GM12878 (cell line): ENCODE measurements at regions not wholly inside any gene's neighbourhood (a gene's known extent, or its start where the extent isn't known, plus 50 kb on each side); places are given as distances from the start of the nearest gene placed in this dataset.

Source experiments
- ATAC-seq: fragments of 200-7000 bp; cut with Tn5 transposase; 3 replicates; pipeline ENCODE4 v1.9.1; 2020; ENCODE audit warnings: mild to moderate bottlenecking, moderate library complexity
- BruUV-seq: library from RNA; stranded (reverse); fragments of 400-500 nt; replicated peaks from 2 replicates; lab custom pipeline; 2021; lab: Mats Ljungman, UMichigan
- CTCF ChIA-PET: fragments of 300-600 bp; sonication (Branson Sonifier 250); formaldehyde crosslinking; extraction: SDS; loops from one replicate; lab custom pipeline; 2021; ENCODE audit warnings: inconsistent platforms; lab: Yijun Ruan, JAX
- POLR2A ChIA-PET: fragments of 350-600 bp; formaldehyde crosslinking; extraction: SDS; loops from one replicate; lab custom pipeline; 2021; ENCODE audit warnings: inconsistent platforms; lab: Charles Lee
- RAD21 ChIA-PET: fragments of 300-600 bp; sonication (Branson Sonifier 250); formaldehyde crosslinking; loops from one replicate; lab custom pipeline; 2023; ENCODE audit warnings: antibody characterized with exemption; ENCODE audit not compliant: unreplicated experiment; lab: Charles Lee
- SMC1A ChIA-PET: fragments of 300-600 bp; sonication (Branson Sonifier 250); formaldehyde crosslinking; loops from one replicate; lab custom pipeline; 2023; ENCODE audit not compliant: unreplicated experiment, uncharacterized antibody; lab: Charles Lee
- DNase-seq: peaks from one replicate; pipeline ENCODE4 v3.0.0-alpha.2; 2011; ENCODE audit warnings: low read depth, low spot score
- FAIRE-seq: peaks from 3 replicates; lab custom pipeline; 2011; peaks lifted over from hg19 to GRCh38; lab: Jason Lieb, UNC
- H2AFZ ChIP-seq: 2 replicates; pipeline ENCODE4 v1.6.0; 2011; ENCODE audit warnings: low read depth, low read length, control low read depth; ENCODE audit not compliant: control insufficient read depth
- H3K27ac ChIP-seq: 2 replicates; pipeline ENCODE4 v1.5.1; 2011; ENCODE audit warnings: control low read depth; ENCODE audit not compliant: control insufficient read depth, insufficient read depth
- H3K27me3 ChIP-seq, 2 experiments: replicated peaks in 1 of 2; 2 replicates each; pipeline versions ENCODE4 v1.6.0 to v1.6.1; 2011; ENCODE audit warnings: low read length in 1 of 2; ENCODE audit not compliant: control insufficient read depth in 2 of 2, insufficient read depth in 2 of 2
- H3K36me3 ChIP-seq, 2 experiments: 2 replicates each; pipeline ENCODE4 v1.5.1; 2011; ENCODE audit warnings: low read length in 1 of 2; ENCODE audit not compliant: control insufficient read depth in 2 of 2, insufficient read depth in 2 of 2
- H3K4me1 ChIP-seq: 2 replicates; pipeline ENCODE4 v1.6.1; 2011; ENCODE audit warnings: mild to moderate bottlenecking, low read length, moderate library complexity, mixed read lengths; ENCODE audit not compliant: control insufficient read depth, insufficient read depth
- H3K4me2 ChIP-seq: 2 replicates; pipeline ENCODE4 v1.6.0; 2011; ENCODE audit warnings: control low read depth; ENCODE audit not compliant: control insufficient read depth, insufficient read depth
- H3K4me3 ChIP-seq: fragments of 200-600 bp; sonication (generic); 2 replicates; pipeline ENCODE4 v1.5.1; 2016
- H3K79me2 ChIP-seq: 2 replicates; pipeline ENCODE4 v1.6.0; 2011; ENCODE audit warnings: low read length; ENCODE audit not compliant: control insufficient read depth, insufficient read depth
- H3K9ac ChIP-seq: 2 replicates; pipeline ENCODE4 v1.8.0; 2011; ENCODE audit warnings: low read length, control low read depth, mixed read lengths; ENCODE audit not compliant: control insufficient read depth, insufficient read depth
- H3K9me3 ChIP-seq: replicated peaks from 3 replicates; pipeline ENCODE4 v1.5.1; 2011; ENCODE audit warnings: mild to moderate bottlenecking, low read length; ENCODE audit not compliant: control insufficient read depth, insufficient read depth
- H4K20me1 ChIP-seq: 2 replicates; pipeline ENCODE4 v1.6.0; 2011; ENCODE audit not compliant: control insufficient read depth, insufficient read depth
- BACH1 ChIP-seq: fragments of 450-650 bp; IDR thresholded peaks from 2 replicates; pipeline ENCODE4 v1.6.1; 2017; ENCODE audit warnings: mild to moderate bottlenecking, borderline replicate concordance
- BCL11A ChIP-seq: IDR thresholded peaks from 2 replicates; pipeline ENCODE4 v1.6.1; 2011; ENCODE audit warnings: low read depth, low read length
- BHLHE40 ChIP-seq, 2 experiments: fragments of 450-650 bp in 1 of 2; IDR thresholded peaks; 2 replicates each; pipeline ENCODE4 v1.6.1; 2011 to 2017; ENCODE audit warnings: low read depth in 2 of 2, borderline replicate concordance in 1 of 2, improper control_type of control experiment in 1 of 2, low read length in 1 of 2, mild to moderate bottlenecking in 1 of 2
- CBX3 ChIP-seq: fragments of 200-600 bp; sonication (generic); IDR thresholded peaks from 2 replicates; pipeline ENCODE4 v1.6.1; 2016; ENCODE audit warnings: low read depth, borderline replicate concordance
- FOS ChIP-seq: IDR thresholded peaks from 3 replicates; pipeline ENCODE4 v1.6.1; 2011; ENCODE audit warnings: borderline replicate concordance; ENCODE audit not compliant: insufficient read length; ENCODE audit errors: extremely low read depth
- HDAC6 ChIP-seq: fragments of 200-600 bp; sonication (generic); IDR thresholded peaks from one replicate; pipeline ENCODE4 v1.8.0; 2017; ENCODE audit warnings: antibody characterized with exemption; ENCODE audit not compliant: unreplicated experiment
- MEF2B ChIP-seq: fragments of 450-650 bp; IDR thresholded peaks from 2 replicates; pipeline ENCODE4 v1.6.1; 2018; ENCODE audit warnings: mild to moderate bottlenecking, moderate library complexity; ENCODE audit not compliant: partially characterized antibody, poor library complexity, severe bottlenecking
- NFXL1 ChIP-seq: fragments of 450-650 bp; IDR thresholded peaks from 2 replicates; pipeline ENCODE4 v1.6.1; 2017; ENCODE audit warnings: antibody characterized with exemption, mild to moderate bottlenecking, borderline replicate concordance
- NFYB ChIP-seq: IDR thresholded peaks from 2 replicates; pipeline ENCODE4 v1.6.1; 2011; ENCODE audit warnings: low read depth, mild to moderate bottlenecking, low read length, improper control_type of control experiment, moderate library complexity; ENCODE audit not compliant: insufficient read depth
- NR2C2 ChIP-seq: IDR thresholded peaks from 2 replicates; pipeline ENCODE4 v1.6.1; 2011; ENCODE audit warnings: borderline replicate concordance, low read depth; ENCODE audit not compliant: control insufficient read depth, insufficient read length
- RAD51 ChIP-seq: fragments of 450-650 bp; IDR thresholded peaks from 2 replicates; pipeline ENCODE4 v1.6.1; 2016; ENCODE audit warnings: moderate library complexity, mild to moderate bottlenecking, inconsistent platforms
- SUPT20H ChIP-seq: IDR thresholded peaks from 2 replicates; pipeline ENCODE4 v1.6.1; 2011; ENCODE audit warnings: low read depth, mild to moderate bottlenecking, low read length, moderate library complexity, borderline replicate concordance; ENCODE audit not compliant: control insufficient read depth
- SUZ12 ChIP-seq: fragments of 200-600 bp; sonication (generic); IDR thresholded peaks from one replicate; pipeline ENCODE4 v1.6.1; 2018; ENCODE audit warnings: antibody characterized with exemption, mild to moderate bottlenecking; ENCODE audit not compliant: unreplicated experiment
- ZBED1 ChIP-seq: IDR thresholded peaks from 2 replicates; pipeline ENCODE4 v1.6.1; 2016; ENCODE audit warnings: borderline replicate concordance
- ZNF384 ChIP-seq: IDR thresholded peaks from 2 replicates; pipeline ENCODE4 v1.6.1; 2012; ENCODE audit warnings: low read depth, mild to moderate bottlenecking, low read length, improper control_type of control experiment, borderline replicate concordance
- WGBS: methylation state at CpG from one replicate; pipeline ENCODE4 v1.1.6; 2016; ENCODE audit warnings: low lambda C conversion rate; ENCODE audit not compliant: insufficient replicate concordance, insufficient coverage; ENCODE audit errors: missing lambda C conversion rate; 5-methylcytosine and 5-hydroxymethylcytosine counted together
- in situ Hi-C: fragments of 300-500 bp; cut with MboI; formaldehyde crosslinking; loops from 9 replicates; pipeline ENCODE4 v1.14.3; 2018; ENCODE audit warnings: mixed read lengths
- intact Hi-C: fragments of 100-400 bp; cut with micrococcal nuclease; formaldehyde crosslinking; loops from one replicate; pipeline ENCODE4 v1.14.2; 2022; ENCODE audit not compliant: unreplicated experiment
- TF ChIP-seq, protein P1 (sequence below), 3 experiments: IDR thresholded peaks in 2 of 3; conservative IDR thresholded peaks in 1 of 3; 2 replicates each; pipeline ENCODE4 v1.5.1; 2011; ENCODE audit warnings: low read depth in 3 of 3, low read length in 3 of 3, mild to moderate bottlenecking in 3 of 3, control low read depth in 2 of 3, moderate library complexity in 2 of 3, inconsistent platforms in 1 of 3, mixed read lengths in 1 of 3; ENCODE audit not compliant: control insufficient read depth in 2 of 3, insufficient read depth in 1 of 3; ENCODE audit errors: extremely low read depth in 1 of 3
- TF ChIP-seq, protein P2 (sequence below): fragments of 450-650 bp; IDR thresholded peaks from 2 replicates; pipeline ENCODE4 v1.6.1; 2014; ENCODE audit warnings: mild to moderate bottlenecking
- TF ChIP-seq, protein P3 (sequence below): fragments of 150-350 bp; IDR thresholded peaks from 2 replicates; pipeline ENCODE4 v1.6.1; 2016; ENCODE audit warnings: low read depth, low read length

DNA sequence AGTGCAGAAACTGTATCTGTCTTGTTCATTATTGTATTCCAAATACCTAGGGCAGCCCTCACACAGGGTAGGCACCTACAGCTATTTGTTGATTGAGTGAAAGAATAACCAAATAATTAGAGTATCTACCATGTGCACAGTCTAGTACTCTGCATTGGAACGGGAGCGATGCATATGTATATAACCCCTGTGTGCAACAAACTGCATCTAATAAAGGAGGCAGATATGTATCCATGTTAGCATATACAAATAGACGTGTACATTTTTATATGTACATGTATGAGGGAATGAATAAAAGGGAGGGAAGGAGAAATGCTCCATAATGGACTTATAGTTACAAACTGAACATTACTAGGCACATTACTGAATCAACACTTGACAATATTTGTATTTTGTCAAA, 191.3 kb upstream of the PTPRZ1 start:
- no peak for FAIRE-seq
- H3K4me1 ChIP-seq, result no peaks in the 10 kb centered on the region
- in situ Hi-C loops, result no loop called here
- POLR2A ChIA-PET, result no interaction called here
- TF ChIP-seq CBX3, result no peak
- TF ChIP-seq MEF2B, result no peak
- no peak for TF ChIP-seq BACH1
- TF ChIP-seq RAD51, result no peak
- no peak for TF ChIP-seq SUZ12
- TF ChIP-seq NFYB, result no peak
- TF ChIP-seq NR2C2, result no peak
- TF ChIP-seq, protein P1, sequence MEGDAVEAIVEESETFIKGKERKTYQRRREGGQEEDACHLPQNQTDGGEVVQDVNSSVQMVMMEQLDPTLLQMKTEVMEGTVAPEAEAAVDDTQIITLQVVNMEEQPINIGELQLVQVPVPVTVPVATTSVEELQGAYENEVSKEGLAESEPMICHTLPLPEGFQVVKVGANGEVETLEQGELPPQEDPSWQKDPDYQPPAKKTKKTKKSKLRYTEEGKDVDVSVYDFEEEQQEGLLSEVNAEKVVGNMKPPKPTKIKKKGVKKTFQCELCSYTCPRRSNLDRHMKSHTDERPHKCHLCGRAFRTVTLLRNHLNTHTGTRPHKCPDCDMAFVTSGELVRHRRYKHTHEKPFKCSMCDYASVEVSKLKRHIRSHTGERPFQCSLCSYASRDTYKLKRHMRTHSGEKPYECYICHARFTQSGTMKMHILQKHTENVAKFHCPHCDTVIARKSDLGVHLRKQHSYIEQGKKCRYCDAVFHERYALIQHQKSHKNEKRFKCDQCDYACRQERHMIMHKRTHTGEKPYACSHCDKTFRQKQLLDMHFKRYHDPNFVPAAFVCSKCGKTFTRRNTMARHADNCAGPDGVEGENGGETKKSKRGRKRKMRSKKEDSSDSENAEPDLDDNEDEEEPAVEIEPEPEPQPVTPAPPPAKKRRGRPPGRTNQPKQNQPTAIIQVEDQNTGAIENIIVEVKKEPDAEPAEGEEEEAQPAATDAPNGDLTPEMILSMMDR (IDR thresholded peaks at IDR 0.05 in 2 of 3, conservative IDR thresholded peaks at IDR 0.05 in 1 of 3; ENCODE audit: control insufficient read depth in 2 of 3, extremely low read depth in 1 of 3, insufficient read depth in 1 of 3, low read depth in 3 of 3, low read length in 3 of 3), result no peak
- TF ChIP-seq, protein P2, sequence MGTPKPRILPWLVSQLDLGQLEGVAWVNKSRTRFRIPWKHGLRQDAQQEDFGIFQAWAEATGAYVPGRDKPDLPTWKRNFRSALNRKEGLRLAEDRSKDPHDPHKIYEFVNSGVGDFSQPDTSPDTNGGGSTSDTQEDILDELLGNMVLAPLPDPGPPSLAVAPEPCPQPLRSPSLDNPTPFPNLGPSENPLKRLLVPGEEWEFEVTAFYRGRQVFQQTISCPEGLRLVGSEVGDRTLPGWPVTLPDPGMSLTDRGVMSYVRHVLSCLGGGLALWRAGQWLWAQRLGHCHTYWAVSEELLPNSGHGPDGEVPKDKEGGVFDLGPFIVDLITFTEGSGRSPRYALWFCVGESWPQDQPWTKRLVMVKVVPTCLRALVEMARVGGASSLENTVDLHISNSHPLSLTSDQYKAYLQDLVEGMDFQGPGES, result no peak
- TF ChIP-seq HDAC6, result no peak
- TF ChIP-seq, protein P3, sequence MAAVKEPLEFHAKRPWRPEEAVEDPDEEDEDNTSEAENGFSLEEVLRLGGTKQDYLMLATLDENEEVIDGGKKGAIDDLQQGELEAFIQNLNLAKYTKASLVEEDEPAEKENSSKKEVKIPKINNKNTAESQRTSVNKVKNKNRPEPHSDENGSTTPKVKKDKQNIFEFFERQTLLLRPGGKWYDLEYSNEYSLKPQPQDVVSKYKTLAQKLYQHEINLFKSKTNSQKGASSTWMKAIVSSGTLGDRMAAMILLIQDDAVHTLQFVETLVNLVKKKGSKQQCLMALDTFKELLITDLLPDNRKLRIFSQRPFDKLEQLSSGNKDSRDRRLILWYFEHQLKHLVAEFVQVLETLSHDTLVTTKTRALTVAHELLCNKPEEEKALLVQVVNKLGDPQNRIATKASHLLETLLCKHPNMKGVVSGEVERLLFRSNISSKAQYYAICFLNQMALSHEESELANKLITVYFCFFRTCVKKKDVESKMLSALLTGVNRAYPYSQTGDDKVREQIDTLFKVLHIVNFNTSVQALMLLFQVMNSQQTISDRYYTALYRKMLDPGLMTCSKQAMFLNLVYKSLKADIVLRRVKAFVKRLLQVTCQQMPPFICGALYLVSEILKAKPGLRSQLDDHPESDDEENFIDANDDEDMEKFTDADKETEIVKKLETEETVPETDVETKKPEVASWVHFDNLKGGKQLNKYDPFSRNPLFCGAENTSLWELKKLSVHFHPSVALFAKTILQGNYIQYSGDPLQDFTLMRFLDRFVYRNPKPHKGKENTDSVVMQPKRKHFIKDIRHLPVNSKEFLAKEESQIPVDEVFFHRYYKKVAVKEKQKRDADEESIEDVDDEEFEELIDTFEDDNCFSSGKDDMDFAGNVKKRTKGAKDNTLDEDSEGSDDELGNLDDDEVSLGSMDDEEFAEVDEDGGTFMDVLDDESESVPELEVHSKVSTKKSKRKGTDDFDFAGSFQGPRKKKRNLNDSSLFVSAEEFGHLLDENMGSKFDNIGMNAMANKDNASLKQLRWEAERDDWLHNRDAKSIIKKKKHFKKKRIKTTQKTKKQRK, result no peak
- no peak for TF ChIP-seq ZBED1
- TF ChIP-seq ZNF384, result no peak
- TF ChIP-seq SUPT20H, result no peak
- no peak for TF ChIP-seq FOS
- no peak for TF ChIP-seq BHLHE40 (IDR thresholded peaks at IDR 0.05; ENCODE audit: borderline replicate concordance in 1 of 2, low read depth in 2 of 2, low read length in 1 of 2)
- no peak for TF ChIP-seq NFXL1
- TF ChIP-seq BCL11A, result no peak
- TF ChIP-seq, all 136 proteins: peak for 0
- intact Hi-C loops, result no loop called here
- 61% methylated on average over 3 of the region's 3 CpGs for WGBS
- no peaks in the 10 kb centered on the region for H3K27me3 ChIP-seq
- BruUV-seq, result no TSS peak
- no peak overlapping the region for H3K4me2 ChIP-seq
- H3K9me3 ChIP-seq, result no peaks in the 10 kb centered on the region
- ATAC-seq (no peak), DNase-seq (no peak)
- H3K27ac ChIP-seq, result no peak overlapping the region
- no peak overlapping the region for H3K9ac ChIP-seq
- H2AFZ ChIP-seq, result no peak overlapping the region
- no peak overlapping the region for H3K4me3 ChIP-seq
- no peaks in the 10 kb centered on the region for H3K36me3 ChIP-seq
- H3K79me2 ChIP-seq, result no peaks in the 10 kb centered on the region
- ChIA-PET CTCF (no interaction called here), SMC1A (no interaction called here), RAD21 (no interaction called here)
- no peaks in the 10 kb centered on the region for H4K20me1 ChIP-seq
